ENCODE measurements at regions not wholly inside any gene's neighbourhood (a gene's known extent, or its start where the extent isn't known, plus 50 kb on each side); places are given as distances from the start of the nearest gene placed in this dataset.

DNA sequence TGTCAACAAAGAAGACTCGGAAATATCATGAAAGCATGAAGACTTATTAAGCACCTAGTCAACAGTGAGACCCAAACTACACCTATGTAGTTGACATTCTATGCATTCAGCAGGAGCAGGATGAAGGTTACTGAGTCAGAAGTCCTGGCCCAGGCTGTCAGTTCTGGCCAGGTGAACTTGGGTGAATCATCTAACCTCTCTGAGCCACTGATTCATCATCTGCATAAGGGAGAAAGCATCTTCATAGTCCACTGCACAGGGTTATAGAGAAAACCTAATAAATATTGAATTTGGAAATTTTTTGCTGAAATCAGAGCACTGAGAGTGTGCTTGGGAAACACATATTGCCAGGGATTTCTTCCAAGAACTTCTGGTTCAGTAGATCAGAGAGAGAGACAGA lies 296.0 kb upstream of the SFRP2 start:
- H3K4me1 ChIP-seq (ENCODE audit: control insufficient read depth, insufficient read depth, low read length), result no peaks in the 10 kb centered on the region
- no peak overlapping the region for H3K4me2 ChIP-seq (ENCODE audit: low read length)
- peaks cover 3% of the 10 kb centered on the region for H3K9me3 ChIP-seq (replicated peaks; ENCODE audit: low read length)
- no peaks in the 10 kb centered on the region for H3K36me3 ChIP-seq (ENCODE audit: insufficient read depth, low read length)
- no peaks in the 10 kb centered on the region for H3K27me3 ChIP-seq (ENCODE audit: control insufficient read depth, insufficient read depth, low read length)
- H3K4me3 ChIP-seq (ENCODE audit: low read length), result no peak overlapping the region
- no peak overlapping the region for H3K9ac ChIP-seq (ENCODE audit: low read depth, low read length)

- Histone ChIP-seq H3K9me3 (replicated peaks; ENCODE audit: low read length) (peaks cover 3% of the 10 kb centered on the region), H3K9ac (ENCODE audit: low read depth, low read length) (no peak overlapping the region), H3K4me3 (ENCODE audit: low read length) (no peak overlapping the region)
These were observed 294.1 kb upstream of the SFRP2 start for GRCh38 chr4:154082760-154083535.

DNA sequence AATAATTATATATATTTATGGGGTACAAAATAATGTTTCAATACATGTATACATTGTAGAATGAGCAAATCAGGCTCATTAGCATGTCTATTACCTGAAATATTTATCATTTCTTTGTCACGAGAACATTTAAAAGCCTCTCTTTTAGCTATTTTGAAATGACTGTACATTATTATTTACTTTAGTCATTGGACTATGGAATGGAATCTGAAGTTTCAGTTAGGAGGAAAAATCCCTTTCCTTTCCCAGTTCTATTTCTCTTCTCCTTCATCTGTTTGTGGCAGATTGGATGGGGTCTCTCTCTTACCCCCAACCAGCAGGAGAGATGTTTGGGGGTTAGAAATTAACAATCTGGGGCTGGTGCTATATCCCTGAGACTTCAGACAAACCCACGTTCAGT lies 292.5 kb upstream of the SFRP2 start:
- H3K4me2 ChIP-seq (ENCODE audit: low read length), result no peak overlapping the region
- peaks cover 3% of the 10 kb centered on the region for H3K9me3 ChIP-seq (replicated peaks; ENCODE audit: low read length)
- no peak overlapping the region for H3K9ac ChIP-seq (ENCODE audit: low read depth, low read length)
- H3K27me3 ChIP-seq (ENCODE audit: control insufficient read depth, insufficient read depth, low read length), result no peaks in the 10 kb centered on the region
- no peaks in the 10 kb centered on the region for H3K36me3 ChIP-seq (ENCODE audit: insufficient read depth, low read length)
- H3K4me3 ChIP-seq (ENCODE audit: low read length), result no peak overlapping the region
- H3K4me1 ChIP-seq (ENCODE audit: control insufficient read depth, insufficient read depth, low read length), result no peaks in the 10 kb centered on the region

More at GRCh38 chr4:154082760-154083535, 294.1 kb upstream of the SFRP2 start:
- Histone ChIP-seq H3K4me1 (ENCODE audit: control insufficient read depth, insufficient read depth, low read length) (no peaks in the 10 kb centered on the region), H3K27me3 (ENCODE audit: control insufficient read depth, insufficient read depth, low read length) (no peaks in the 10 kb centered on the region), H3K4me2 (ENCODE audit: low read length) (no peak overlapping the region), H3K36me3 (ENCODE audit: insufficient read depth, low read length) (no peaks in the 10 kb centered on the region)

GRCh38 chr4:154078504-154079350 lies 289.8 kb upstream of the SFRP2 start:
- peaks cover 3% of the 10 kb centered on the region for H3K9me3 ChIP-seq (replicated peaks; ENCODE audit: low read length)
- no peaks in the 10 kb centered on the region for H3K36me3 ChIP-seq (ENCODE audit: insufficient read depth, low read length)
- no peaks in the 10 kb centered on the region for H3K27me3 ChIP-seq (ENCODE audit: control insufficient read depth, insufficient read depth, low read length)
- no peak overlapping the region for H3K9ac ChIP-seq (ENCODE audit: low read depth, low read length)
- no peak overlapping the region for H3K4me3 ChIP-seq (ENCODE audit: low read length)
- H3K4me2 ChIP-seq (ENCODE audit: low read length), result no peak overlapping the region
- no peaks in the 10 kb centered on the region for H3K4me1 ChIP-seq (ENCODE audit: control insufficient read depth, insufficient read depth, low read length)

GRCh38 chr4:154076921-154077320 lies 288.0 kb upstream of the SFRP2 start:
- H3K4me2 ChIP-seq (ENCODE audit: low read length), result no peak overlapping the region
- no peak overlapping the region for H3K4me3 ChIP-seq (ENCODE audit: low read length)
- H3K27me3 ChIP-seq (ENCODE audit: control insufficient read depth, insufficient read depth, low read length), result no peaks in the 10 kb centered on the region
- H3K9me3 ChIP-seq (replicated peaks; ENCODE audit: low read length), result peaks cover 3% of the 10 kb centered on the region
- H3K9ac ChIP-seq (ENCODE audit: low read depth, low read length), result no peak overlapping the region
- no peaks in the 10 kb centered on the region for H3K36me3 ChIP-seq (ENCODE audit: insufficient read depth, low read length)
- H3K4me1 ChIP-seq (ENCODE audit: control insufficient read depth, insufficient read depth, low read length), result no peaks in the 10 kb centered on the region

DNA sequence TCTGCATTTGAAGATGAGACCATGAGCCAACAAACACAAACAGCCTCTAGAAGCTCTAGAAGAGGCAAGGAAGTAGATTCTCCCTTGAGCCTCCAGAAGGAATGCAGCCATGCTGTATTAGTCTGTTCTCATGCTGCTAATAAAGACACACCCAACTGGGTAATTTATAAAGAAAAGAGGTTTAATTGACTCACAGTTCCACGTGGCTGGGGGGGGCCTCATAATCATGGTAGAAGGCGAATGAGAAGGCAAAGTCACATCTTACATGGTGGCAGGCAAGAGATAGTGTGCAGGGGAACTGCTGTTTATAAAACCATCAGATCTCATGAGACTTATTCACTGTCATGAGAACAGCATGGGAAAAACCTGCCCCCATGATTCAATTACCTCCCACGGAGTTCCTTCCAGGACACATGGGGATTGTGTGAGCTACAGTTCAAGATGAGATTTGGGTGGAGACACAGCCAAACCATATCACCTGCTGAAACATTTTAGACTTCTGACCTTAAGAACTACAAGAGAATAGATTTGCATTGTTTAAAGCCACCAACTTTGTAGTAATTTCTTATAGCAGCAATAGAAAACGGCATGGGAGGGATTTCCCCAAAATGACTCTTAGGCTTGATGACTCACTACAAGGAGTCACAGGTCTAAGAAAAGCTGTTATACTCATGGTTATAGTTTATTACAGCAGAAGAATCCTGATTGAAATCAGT lies 284.4 kb upstream of the SFRP2 start:
- H3K36me3 ChIP-seq (ENCODE audit: insufficient read depth, low read length), result no peaks in the 10 kb centered on the region
- no peak overlapping the region for H3K9ac ChIP-seq (ENCODE audit: low read depth, low read length)
- no peaks in the 10 kb centered on the region for H3K9me3 ChIP-seq (replicated peaks; ENCODE audit: low read length)
- no peak overlapping the region for H3K4me3 ChIP-seq (ENCODE audit: low read length)
- no peaks in the 10 kb centered on the region for H3K4me1 ChIP-seq (ENCODE audit: control insufficient read depth, insufficient read depth, low read length)
- H3K27me3 ChIP-seq (ENCODE audit: control insufficient read depth, insufficient read depth, low read length), result no peaks in the 10 kb centered on the region
- no peak overlapping the region for H3K4me2 ChIP-seq (ENCODE audit: low read length)

DNA sequence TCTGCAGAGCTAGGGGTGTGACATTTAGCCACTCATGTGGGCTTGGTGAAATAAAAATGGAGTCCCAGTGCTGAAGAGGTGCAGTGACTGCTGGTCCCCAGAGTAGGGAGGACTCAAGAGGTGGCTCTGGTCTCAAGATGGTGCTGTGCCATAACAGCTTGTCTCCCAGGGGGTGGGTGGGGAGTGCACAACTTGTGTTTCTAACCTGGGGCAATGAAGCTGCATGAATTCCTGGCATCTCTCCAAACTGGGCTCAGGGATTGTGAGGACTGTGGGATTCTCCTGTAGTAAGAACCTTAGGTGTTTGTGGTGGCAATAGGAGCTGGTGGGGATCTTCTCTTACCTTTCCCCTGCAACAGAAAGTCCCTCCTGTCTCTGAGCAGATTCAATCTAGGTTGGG lies 278.9 kb upstream of the SFRP2 start:
- no peak overlapping the region for H3K4me2 ChIP-seq (ENCODE audit: low read length)
- no peak overlapping the region for H3K4me3 ChIP-seq (ENCODE audit: low read length)
- H3K36me3 ChIP-seq (ENCODE audit: insufficient read depth, low read length), result no peaks in the 10 kb centered on the region
- H3K9ac ChIP-seq (ENCODE audit: low read depth, low read length), result no peak overlapping the region
- no peaks in the 10 kb centered on the region for H3K4me1 ChIP-seq (ENCODE audit: control insufficient read depth, insufficient read depth, low read length)
- no peaks in the 10 kb centered on the region for H3K27me3 ChIP-seq (ENCODE audit: control insufficient read depth, insufficient read depth, low read length)
- H3K9me3 ChIP-seq (replicated peaks; ENCODE audit: low read length), result no peaks in the 10 kb centered on the region

DNA sequence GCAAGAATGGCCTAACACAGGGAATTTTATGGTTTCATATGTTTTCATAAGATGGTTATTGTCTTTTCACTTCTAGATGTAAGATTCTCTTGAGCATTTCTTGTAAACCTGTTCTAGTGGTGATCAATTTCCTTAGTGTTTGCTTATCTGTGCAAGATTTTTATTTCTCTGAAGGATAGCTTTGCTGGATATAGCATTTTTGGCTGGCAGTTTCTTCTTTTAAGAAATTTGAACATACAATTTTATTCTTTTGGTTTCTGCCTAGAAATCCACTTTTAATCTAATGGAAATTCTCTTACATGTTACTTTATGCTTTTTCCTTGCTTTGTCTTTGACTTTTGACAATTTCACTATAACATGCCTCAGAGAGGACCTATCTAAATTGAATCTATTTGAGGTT lies 276.5 kb upstream of the SFRP2 start:
- Histone ChIP-seq H3K4me2 (ENCODE audit: low read length) (no peak overlapping the region), H3K27me3 (ENCODE audit: control insufficient read depth, insufficient read depth, low read length) (no peaks in the 10 kb centered on the region), H3K36me3 (ENCODE audit: insufficient read depth, low read length) (no peaks in the 10 kb centered on the region), H3K9ac (ENCODE audit: low read depth, low read length) (no peak overlapping the region), H3K4me1 (ENCODE audit: control insufficient read depth, insufficient read depth, low read length) (no peaks in the 10 kb centered on the region), H3K4me3 (ENCODE audit: low read length) (no peak overlapping the region), H3K9me3 (replicated peaks; ENCODE audit: low read length) (no peaks in the 10 kb centered on the region)

DNA sequence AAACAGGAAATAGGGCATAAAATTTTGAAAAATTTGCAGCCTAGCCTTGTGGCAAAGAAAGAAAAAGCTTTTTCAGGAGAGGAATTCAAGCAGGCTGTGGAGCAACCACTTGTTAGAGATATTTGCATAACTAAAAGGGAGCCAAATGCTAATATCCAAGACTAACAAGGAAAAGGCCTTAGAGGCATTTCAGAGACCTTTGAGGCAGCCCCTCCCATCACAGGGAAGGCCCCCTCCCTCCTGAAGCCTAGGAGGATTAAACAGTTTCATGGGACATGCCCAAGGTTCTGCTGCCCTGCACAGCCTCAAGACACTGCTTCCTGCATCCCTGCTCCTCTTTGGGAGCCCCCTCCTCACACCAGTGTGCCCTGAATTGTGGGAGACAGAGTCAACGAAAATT lies 275.4 kb upstream of the SFRP2 start:
- no peaks in the 10 kb centered on the region for H3K36me3 ChIP-seq (ENCODE audit: insufficient read depth, low read length)
- H3K9ac ChIP-seq (ENCODE audit: low read depth, low read length), result no peak overlapping the region

DNA sequence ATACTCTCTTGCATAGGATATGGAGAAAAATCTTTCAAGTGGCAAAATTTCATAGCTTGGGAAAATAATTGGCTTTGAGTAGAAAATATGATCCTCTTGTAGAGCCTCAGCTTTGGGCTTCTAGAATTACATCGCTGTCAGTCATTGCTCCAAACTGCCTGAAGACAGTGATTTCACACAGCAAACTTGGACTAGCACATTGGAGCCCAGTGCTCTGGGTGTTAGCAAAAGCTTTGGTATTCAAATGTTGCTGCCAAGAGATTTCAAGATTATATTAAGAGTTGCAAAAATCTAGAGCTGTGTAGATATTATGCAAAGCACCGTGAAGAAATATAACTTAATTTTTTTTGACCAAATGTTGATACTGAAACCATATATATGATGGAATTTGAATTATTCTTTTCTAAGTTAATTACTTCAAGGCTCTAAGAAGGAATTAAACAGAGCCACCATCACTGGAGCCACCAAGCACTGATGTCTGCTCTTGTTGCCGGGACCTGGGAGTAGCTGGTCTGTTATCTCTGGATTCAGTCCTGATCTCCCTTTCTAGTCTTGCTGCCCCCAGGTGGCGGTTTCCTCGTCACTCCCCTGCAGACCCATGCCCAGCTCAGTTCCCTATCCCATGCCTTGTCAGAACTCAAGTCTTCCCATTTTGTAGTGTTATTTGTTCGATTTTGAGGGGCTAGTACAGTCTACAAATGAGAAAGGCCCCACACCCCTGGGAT lies 260.7 kb upstream of the SFRP2 start:
- no peak overlapping the region for H3K9ac ChIP-seq (ENCODE audit: low read depth, low read length)
- H3K4me2 ChIP-seq (ENCODE audit: low read length), result no peak overlapping the region
- no peaks in the 10 kb centered on the region for H3K9me3 ChIP-seq (replicated peaks; ENCODE audit: low read length)
- no peaks in the 10 kb centered on the region for H3K4me1 ChIP-seq (ENCODE audit: control insufficient read depth, insufficient read depth, low read length)
- H3K27me3 ChIP-seq (ENCODE audit: control insufficient read depth, insufficient read depth, low read length), result no peaks in the 10 kb centered on the region
- H3K36me3 ChIP-seq (ENCODE audit: insufficient read depth, low read length), result no peaks in the 10 kb centered on the region
- no peak overlapping the region for H3K4me3 ChIP-seq (ENCODE audit: low read length)

More for the DNA sequence above, 275.4 kb upstream of the SFRP2 start:
- H3K4me1 ChIP-seq (ENCODE audit: control insufficient read depth, insufficient read depth, low read length), result no peaks in the 10 kb centered on the region
- H3K4me2 ChIP-seq (ENCODE audit: low read length), result no peak overlapping the region
- H3K27me3 ChIP-seq (ENCODE audit: control insufficient read depth, insufficient read depth, low read length), result no peaks in the 10 kb centered on the region
- no peaks in the 10 kb centered on the region for H3K9me3 ChIP-seq (replicated peaks; ENCODE audit: low read length)
- no peak overlapping the region for H3K4me3 ChIP-seq (ENCODE audit: low read length)

DNA sequence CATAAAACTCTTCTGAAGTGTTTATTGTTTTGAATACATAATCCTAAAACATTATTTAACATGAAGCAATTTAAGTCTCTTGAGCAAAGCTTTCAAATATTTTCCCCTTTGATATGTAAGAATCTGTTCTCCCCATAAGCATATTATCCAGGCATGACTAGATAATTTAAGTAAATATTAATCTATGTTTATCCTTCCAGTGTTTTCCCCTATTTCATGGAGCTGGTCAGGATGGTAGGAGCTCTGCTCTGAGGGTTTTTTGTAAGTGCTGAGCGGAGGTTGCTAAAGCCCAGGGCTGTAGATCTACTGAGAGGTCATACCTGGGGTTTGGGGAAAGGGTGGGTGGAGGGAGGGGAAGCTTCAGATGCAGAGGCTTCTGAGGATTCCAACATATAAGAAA lies 258.9 kb upstream of the SFRP2 start:
- Histone ChIP-seq H3K4me2 (ENCODE audit: low read length) (no peak overlapping the region), H3K9ac (ENCODE audit: low read depth, low read length) (no peak overlapping the region), H3K36me3 (ENCODE audit: insufficient read depth, low read length) (no peaks in the 10 kb centered on the region), H3K4me3 (ENCODE audit: low read length) (no peak overlapping the region), H3K9me3 (replicated peaks; ENCODE audit: low read length) (no peaks in the 10 kb centered on the region), H3K27me3 (ENCODE audit: control insufficient read depth, insufficient read depth, low read length) (no peaks in the 10 kb centered on the region), H3K4me1 (ENCODE audit: control insufficient read depth, insufficient read depth, low read length) (no peaks in the 10 kb centered on the region)
